Suprapubic skin (tissue), 3 donors: ENCODE measurements at regions not wholly inside any gene's neighbourhood (a gene's known extent, or its start where the extent isn't known, plus 50 kb on each side); places are given as distances from the start of the nearest gene placed in this dataset.

Experiments
- EP300 ChIP-seq: sonication (generic); formaldehyde crosslinking; IDR thresholded peaks from one replicate; pipeline ENCODE4 v1.6.1; 2017; ENCODE audit warnings: antibody characterized with exemption
- POLR2A ChIP-seq, 2 donors: fragments of 450-650 bp; IDR thresholded peaks; one replicate each; pipeline ENCODE4 v1.6.1; 2017; ENCODE audit warnings: antibody characterized with exemption in 2 of 2, mild to moderate bottlenecking in 2 of 2, moderate library complexity in 2 of 2
- TF ChIP-seq, protein P1 (sequence below), 2 donors: fragments of 200-600 bp in 1 of 2; fragments of 450-650 bp in 1 of 2; sonication (generic) in 1 of 2; IDR thresholded peaks; one replicate each; pipeline ENCODE4 v1.5.1; 2016 to 2019; ENCODE audit warnings: antibody characterized with exemption in 2 of 2, mild to moderate bottlenecking in 1 of 2, moderate library complexity in 1 of 2

DNA sequence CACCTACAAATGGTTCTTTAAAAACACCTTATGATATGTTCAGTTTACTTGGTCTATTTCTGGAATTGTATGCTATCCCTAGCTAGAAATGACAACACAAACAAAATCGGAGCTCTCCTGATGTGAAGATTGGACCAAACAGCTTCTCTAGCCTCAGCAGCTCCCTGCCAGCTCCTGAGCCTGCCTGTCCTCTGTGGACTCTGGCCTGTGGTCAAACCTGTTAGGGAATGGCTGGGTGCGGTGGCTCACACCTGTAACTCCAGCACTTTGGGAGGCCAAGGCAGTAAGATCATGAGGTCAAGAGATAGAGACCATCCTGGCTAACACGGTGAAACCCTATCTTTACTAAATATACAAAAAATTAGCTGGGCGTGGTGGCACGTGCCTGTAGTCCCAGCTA, 195.3 kb downstream of the GAS1 start:
- TF ChIP-seq, protein P1, sequence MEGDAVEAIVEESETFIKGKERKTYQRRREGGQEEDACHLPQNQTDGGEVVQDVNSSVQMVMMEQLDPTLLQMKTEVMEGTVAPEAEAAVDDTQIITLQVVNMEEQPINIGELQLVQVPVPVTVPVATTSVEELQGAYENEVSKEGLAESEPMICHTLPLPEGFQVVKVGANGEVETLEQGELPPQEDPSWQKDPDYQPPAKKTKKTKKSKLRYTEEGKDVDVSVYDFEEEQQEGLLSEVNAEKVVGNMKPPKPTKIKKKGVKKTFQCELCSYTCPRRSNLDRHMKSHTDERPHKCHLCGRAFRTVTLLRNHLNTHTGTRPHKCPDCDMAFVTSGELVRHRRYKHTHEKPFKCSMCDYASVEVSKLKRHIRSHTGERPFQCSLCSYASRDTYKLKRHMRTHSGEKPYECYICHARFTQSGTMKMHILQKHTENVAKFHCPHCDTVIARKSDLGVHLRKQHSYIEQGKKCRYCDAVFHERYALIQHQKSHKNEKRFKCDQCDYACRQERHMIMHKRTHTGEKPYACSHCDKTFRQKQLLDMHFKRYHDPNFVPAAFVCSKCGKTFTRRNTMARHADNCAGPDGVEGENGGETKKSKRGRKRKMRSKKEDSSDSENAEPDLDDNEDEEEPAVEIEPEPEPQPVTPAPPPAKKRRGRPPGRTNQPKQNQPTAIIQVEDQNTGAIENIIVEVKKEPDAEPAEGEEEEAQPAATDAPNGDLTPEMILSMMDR (IDR thresholded peaks at IDR 0.05), result no peak
- TF ChIP-seq EP300 (no peak), POLR2A (IDR thresholded peaks at IDR 0.05) (no peak)
